OCI-LY7 (cell line): ENCODE measurements at regions not wholly inside any gene's neighbourhood (a gene's known extent, or its start where the extent isn't known, plus 50 kb on each side); places are given as distances from the start of the nearest gene placed in this dataset.

Experiments
- BruUV-seq: library from RNA; stranded (reverse); fragments of 400-500 nt; replicated peaks from 2 replicates; lab custom pipeline; 2021; lab: Mats Ljungman, UMichigan
- CTCF ChIA-PET: fragments of 300-600 bp; sonication (Branson Sonifier 250); formaldehyde crosslinking; loops from one replicate; lab custom pipeline; 2022; ENCODE audit warnings: antibody characterized with exemption; ENCODE audit not compliant: unreplicated experiment; lab: Charles Lee
- POLR2A ChIA-PET: fragments of 300-600 bp; sonication (Branson Sonifier 250); formaldehyde crosslinking; loops from one replicate; lab custom pipeline; 2022; ENCODE audit warnings: antibody characterized with exemption; lab: Charles Lee
- DNase-seq: peaks from one replicate; pipeline ENCODE4 v3.0.0-alpha.2; 2015; ENCODE audit warnings: low spot score
- H2AFZ ChIP-seq: fragments of 200-600 bp; sonication (generic), shearing (Covaris generic); 2 replicates; pipeline ENCODE4 v1.6.1; 2014; ENCODE audit warnings: mild to moderate bottlenecking, antibody characterized with exemption, low read length, moderate library complexity
- H3K27ac ChIP-seq: fragments of 200-600 bp; sonication (generic); 2 replicates; pipeline ENCODE4 v1.5.1; 2014; ENCODE audit warnings: mixed run types, low read depth, mild to moderate bottlenecking, moderate library complexity, low read length, inconsistent platforms; ENCODE audit not compliant: poor library complexity, severe bottlenecking
- H3K36me3 ChIP-seq: fragments of 200-600 bp; sonication (generic); 2 replicates; pipeline ENCODE4 v1.6.1; 2014; ENCODE audit warnings: mild to moderate bottlenecking, antibody characterized with exemption, low read length, moderate library complexity, mixed read lengths; ENCODE audit not compliant: insufficient read depth
- H3K4me1 ChIP-seq: fragments of 200-600 bp; sonication (generic); 2 replicates; pipeline ENCODE4 v1.5.1; 2014; ENCODE audit warnings: mild to moderate bottlenecking, low read length; ENCODE audit not compliant: insufficient read depth, poor library complexity, severe bottlenecking
- H3K4me2 ChIP-seq: fragments of 200-600 bp; sonication (generic); 2 replicates; pipeline ENCODE4 v1.6.1; 2014; ENCODE audit warnings: mild to moderate bottlenecking, low read length
- H3K4me3 ChIP-seq: fragments of 200-600 bp; sonication (generic); 2 replicates; pipeline ENCODE4 v1.5.1; 2014; ENCODE audit warnings: mild to moderate bottlenecking, low read depth, low read length; ENCODE audit not compliant: poor library complexity, severe bottlenecking
- H3K79me2 ChIP-seq: fragments of 200-600 bp; sonication (generic); 2 replicates; pipeline ENCODE4 v1.6.1; 2016; ENCODE audit warnings: low read depth, mild to moderate bottlenecking, low read length, moderate library complexity, mixed read lengths; ENCODE audit not compliant: insufficient read depth
- H3K9me2 ChIP-seq: fragments of 200-600 bp; sonication (generic); 2 replicates; pipeline ENCODE4 v1.6.1; 2016; ENCODE audit warnings: mild to moderate bottlenecking, low read length, mixed read lengths; ENCODE audit not compliant: insufficient read depth
- H3K9me3 ChIP-seq: fragments of 200-600 bp; sonication (generic); 2 replicates; pipeline ENCODE4 v1.6.1; 2014; ENCODE audit warnings: mild to moderate bottlenecking, mixed run types, low read length, mixed read lengths
- H4K20me1 ChIP-seq: fragments of 200-600 bp; sonication (generic); 2 replicates; pipeline ENCODE4 v1.6.1; 2014; ENCODE audit warnings: mild to moderate bottlenecking, antibody characterized with exemption, low read length, moderate library complexity, mixed read lengths; ENCODE audit not compliant: insufficient read depth
- CTCF ChIP-seq: fragments of 200-600 bp; sonication (generic); conservative IDR thresholded peaks from 2 replicates; pipeline ENCODE4 v1.5.1; 2014; ENCODE audit warnings: mild to moderate bottlenecking, antibody characterized with exemption, low read length, moderate library complexity, mixed read lengths
- EZH2phosphoT487 ChIP-seq: fragments of 200-600 bp; sonication (generic); IDR thresholded peaks from 2 replicates; pipeline ENCODE4 v1.6.1; 2018; ENCODE audit warnings: low read depth, borderline replicate concordance, mild to moderate bottlenecking, mixed run types, antibody characterized with exemption, low read length, moderate library complexity, mixed read lengths
- intact Hi-C: fragments of 100-400 bp; cut with micrococcal nuclease; formaldehyde crosslinking; loops from one replicate; pipeline ENCODE4 v1.10.0; 2022; ENCODE audit not compliant: unreplicated experiment

GRCh38 chrX:13180807-13181206 is 136.4 kb upstream of the FAM9C start:
- no peak for TF ChIP-seq CTCF
- TF ChIP-seq EZH2phosphoT487 = no peak
- no peaks in the 10 kb centered on the region for H3K4me1 ChIP-seq
- BruUV-seq = no TSS peak
- H3K9me3 ChIP-seq = no peaks in the 10 kb centered on the region
- H3K27ac ChIP-seq = no peak overlapping the region
- no peaks in the 10 kb centered on the region for H4K20me1 ChIP-seq
- no peak overlapping the region for H2AFZ ChIP-seq
- H3K36me3 ChIP-seq = no peaks in the 10 kb centered on the region
- H3K79me2 ChIP-seq = no peaks in the 10 kb centered on the region
- no peak overlapping the region for H3K4me3 ChIP-seq
- intact Hi-C loops = no loop called here
- DNase-seq = no peak
- no peak overlapping the region for H3K4me2 ChIP-seq
- POLR2A ChIA-PET = no interaction called here
- no peaks in the 10 kb centered on the region for H3K9me2 ChIP-seq
- CTCF ChIA-PET = no interaction called here

GRCh38 chrX:13179586-13179985 is 135.2 kb upstream of the FAM9C start:
- no peak overlapping the region for H3K4me3 ChIP-seq
- POLR2A ChIA-PET = interaction anchor here (0.7 kb wide), 1 partner anchor 53 kb away, joined by 3 read pairs; no protein-coding TSS in a partner anchor
- intact Hi-C loops = no loop called here

GRCh38 chrX:13179100-13179499 is 134.7 kb upstream of the FAM9C start:
- Histone ChIP-seq H3K36me3 (no peaks in the 10 kb centered on the region), H4K20me1 (no peaks in the 10 kb centered on the region), H3K79me2 (no peaks in the 10 kb centered on the region), H3K9me3 (no peaks in the 10 kb centered on the region), H3K4me3 (no peak overlapping the region), H2AFZ (no peak overlapping the region), H3K27ac (no peak overlapping the region), H3K4me1 (no peaks in the 10 kb centered on the region), H3K4me2 (no peak overlapping the region), H3K9me2 (no peaks in the 10 kb centered on the region)
- ChIA-PET POLR2A (no interaction called here), CTCF (no interaction called here)
- intact Hi-C loops = no loop called here
- BruUV-seq = no TSS peak
- no peak for DNase-seq
- TF ChIP-seq CTCF (no peak), EZH2phosphoT487 (no peak)

More at GRCh38 chrX:13179586-13179985, 135.2 kb upstream of the FAM9C start:
- H3K36me3 ChIP-seq = no peaks in the 10 kb centered on the region
- H2AFZ ChIP-seq = no peak overlapping the region
- no peaks in the 10 kb centered on the region for H4K20me1 ChIP-seq
- H3K79me2 ChIP-seq = no peaks in the 10 kb centered on the region
- no peak for TF ChIP-seq EZH2phosphoT487
- TF ChIP-seq CTCF = no peak
- H3K4me1 ChIP-seq = no peaks in the 10 kb centered on the region
- no TSS peak for BruUV-seq
- no peaks in the 10 kb centered on the region for H3K9me2 ChIP-seq
- CTCF ChIA-PET = no interaction called here
- no peak overlapping the region for H3K27ac ChIP-seq
- no peak for DNase-seq
- no peaks in the 10 kb centered on the region for H3K9me3 ChIP-seq
- H3K4me2 ChIP-seq = no peak overlapping the region
